ENCODE measurements at regions not wholly inside any gene's neighbourhood (a gene's known extent, or its start where the extent isn't known, plus 50 kb on each side); places are given as distances from the start of the nearest gene placed in this dataset.

DNA sequence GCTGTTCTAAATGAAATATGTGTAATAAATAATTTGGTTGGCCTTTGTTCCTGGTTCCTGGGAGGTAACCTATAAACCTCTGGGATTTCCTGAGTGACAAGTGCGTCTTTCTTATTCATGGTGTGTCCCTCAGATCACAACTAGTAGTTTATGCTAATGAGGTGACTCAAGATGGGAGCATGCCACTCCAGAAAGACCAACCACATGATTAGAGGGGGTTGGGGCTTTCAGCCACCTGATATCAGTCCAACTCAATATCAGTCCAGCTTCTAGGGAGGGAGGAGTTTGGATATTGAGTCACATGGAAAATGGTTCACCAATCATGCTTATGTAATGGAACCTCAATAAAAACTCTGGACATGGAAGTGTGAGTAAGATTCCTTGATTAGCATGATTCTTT is 96.6 kb downstream of the QPCT start:
- TF ChIP-seq CTCF (IDR thresholded peaks at IDR 0.05; ENCODE audit: low read depth, low read length) (no peak), EZH2phosphoT487 (IDR thresholded peaks at IDR 0.05; ENCODE audit: low read depth) (no peak)
- H3K4me3 ChIP-seq (ENCODE audit: low read length) = no peak overlapping the region
- H3K9ac ChIP-seq (ENCODE audit: low read length) = no peak overlapping the region
- H4K20me1 ChIP-seq (ENCODE audit: insufficient read depth, low read length) = no peaks in the 10 kb centered on the region
- H3K27ac ChIP-seq (ENCODE audit: low read length) = no peak overlapping the region
- no peak overlapping the region for H2AFZ ChIP-seq (ENCODE audit: low read depth, low read length)
- no peaks in the 10 kb centered on the region for H3K27me3 ChIP-seq (ENCODE audit: low read depth, low read length)
- H3K79me2 ChIP-seq (ENCODE audit: low read length) = no peaks in the 10 kb centered on the region
- no peak overlapping the region for H3K4me2 ChIP-seq (ENCODE audit: low read length)
- no peaks in the 10 kb centered on the region for H3K36me3 ChIP-seq (replicated peaks; ENCODE audit: low read depth, low read length)
- peaks cover 9% of the 10 kb centered on the region; the same call in 1 of the 2 replicates for H3K4me1 ChIP-seq (ENCODE audit: low read length)
- H3K9me3 ChIP-seq (ENCODE audit: insufficient read depth, low read length) = peaks cover 5% of the 10 kb centered on the region; the same call in 1 of the 2 replicates

GRCh38 chr2:37443082-37443481 is 98.7 kb downstream of the QPCT start:
- Histone ChIP-seq H3K4me2 (ENCODE audit: low read length) (no peak overlapping the region), H2AFZ (ENCODE audit: low read depth, low read length) (no peak overlapping the region), H4K20me1 (ENCODE audit: insufficient read depth, low read length) (no peaks in the 10 kb centered on the region), H3K27me3 (ENCODE audit: low read depth, low read length) (no peaks in the 10 kb centered on the region), H3K36me3 (replicated peaks; ENCODE audit: low read depth, low read length) (no peaks in the 10 kb centered on the region), H3K9ac (ENCODE audit: low read length) (no peak overlapping the region), H3K79me2 (ENCODE audit: low read length) (no peaks in the 10 kb centered on the region), H3K4me3 (ENCODE audit: low read length) (no peak overlapping the region), H3K27ac (ENCODE audit: low read length) (no peak overlapping the region), H3K4me1 (ENCODE audit: low read length) (peaks cover 9% of the 10 kb centered on the region; the same call in 1 of the 2 replicates), H3K9me3 (ENCODE audit: insufficient read depth, low read length) (peaks cover 5% of the 10 kb centered on the region; the same call in 1 of the 2 replicates)
- no peak for TF ChIP-seq CTCF (IDR thresholded peaks at IDR 0.05; ENCODE audit: low read depth, low read length)
- no peak for TF ChIP-seq EZH2phosphoT487 (IDR thresholded peaks at IDR 0.05; ENCODE audit: low read depth)

DNA sequence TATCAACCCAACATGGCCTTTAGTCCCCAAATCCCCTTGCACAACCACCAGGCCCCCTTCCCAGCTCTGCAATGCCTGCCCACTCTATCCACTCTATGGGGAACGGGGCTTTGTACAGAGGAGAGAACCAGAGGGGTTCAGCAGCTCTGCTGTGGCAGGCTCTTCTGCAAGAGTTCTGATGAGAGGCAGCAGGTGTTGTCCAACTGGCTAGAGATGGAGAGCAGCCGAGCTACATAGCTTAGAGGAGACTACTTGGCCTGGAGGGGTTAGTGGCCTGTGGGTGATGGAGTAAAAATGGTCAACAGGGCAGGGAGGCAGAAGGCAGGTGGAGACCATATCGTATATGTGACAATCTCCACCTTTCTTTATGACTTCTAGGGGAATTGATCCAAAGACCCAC is 103.0 kb downstream of the QPCT start:
- H3K79me2 ChIP-seq (ENCODE audit: low read length) = no peaks in the 10 kb centered on the region
- no peak overlapping the region for H3K27ac ChIP-seq (ENCODE audit: low read length)
- H3K4me3 ChIP-seq (ENCODE audit: low read length) = no peak overlapping the region
- no peak overlapping the region for H3K9ac ChIP-seq (ENCODE audit: low read length)
- H3K4me2 ChIP-seq (ENCODE audit: low read length) = no peak overlapping the region
- H3K4me1 ChIP-seq (ENCODE audit: low read length) = no peaks in the 10 kb centered on the region
- H4K20me1 ChIP-seq (ENCODE audit: insufficient read depth, low read length) = no peaks in the 10 kb centered on the region
- no peaks in the 10 kb centered on the region for H3K9me3 ChIP-seq (ENCODE audit: insufficient read depth, low read length)
- H2AFZ ChIP-seq (ENCODE audit: low read depth, low read length) = no peak overlapping the region
- H3K36me3 ChIP-seq (replicated peaks; ENCODE audit: low read depth, low read length) = no peaks in the 10 kb centered on the region
- TF ChIP-seq CTCF (IDR thresholded peaks at IDR 0.05; ENCODE audit: low read depth, low read length) = no peak
- no peak for TF ChIP-seq EZH2phosphoT487 (IDR thresholded peaks at IDR 0.05; ENCODE audit: low read depth)
- no peaks in the 10 kb centered on the region for H3K27me3 ChIP-seq (ENCODE audit: low read depth, low read length)

DNA sequence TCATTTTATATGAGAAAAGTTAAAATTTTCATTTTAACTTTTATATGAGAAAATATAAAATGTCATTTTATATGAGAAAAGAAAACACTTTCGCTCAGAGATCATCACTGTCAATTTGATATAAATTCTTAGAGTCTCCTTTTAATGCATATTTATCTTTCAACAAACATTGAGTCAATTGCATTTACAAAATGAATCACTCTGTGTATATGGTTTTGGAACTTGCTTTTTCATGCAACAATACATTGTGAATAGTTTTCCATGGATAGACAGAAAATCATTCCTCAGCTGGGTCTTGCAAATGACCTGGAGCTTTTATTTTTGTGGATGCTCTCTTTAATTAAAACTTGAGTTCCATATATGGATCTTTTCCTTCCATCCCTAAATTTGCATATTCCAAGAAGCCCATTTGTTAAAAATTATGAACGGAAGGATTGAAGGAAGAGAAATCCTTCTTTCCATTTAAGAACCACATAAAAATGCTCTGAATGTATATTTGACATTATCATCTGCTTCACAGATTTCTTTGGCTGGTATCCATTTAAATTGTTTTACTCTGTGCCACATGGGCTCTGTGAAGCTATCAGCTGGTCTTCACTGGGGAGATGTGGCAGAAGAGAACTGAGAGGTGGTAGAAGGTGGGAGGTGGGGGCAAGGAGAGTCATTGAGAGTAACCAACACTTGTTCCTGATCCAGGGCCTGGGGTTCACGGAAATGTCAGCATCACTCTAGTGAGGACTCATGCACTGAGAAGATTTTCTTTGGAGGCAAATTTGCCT is 104.1 kb downstream of the QPCT start:
- Histone ChIP-seq H3K27me3 (ENCODE audit: low read depth, low read length) (no peaks in the 10 kb centered on the region), H3K4me2 (ENCODE audit: low read length) (no peak overlapping the region), H3K4me1 (ENCODE audit: low read length) (no peaks in the 10 kb centered on the region), H3K79me2 (ENCODE audit: low read length) (no peaks in the 10 kb centered on the region), H3K9ac (ENCODE audit: low read length) (no peak overlapping the region), H4K20me1 (ENCODE audit: insufficient read depth, low read length) (no peaks in the 10 kb centered on the region), H2AFZ (ENCODE audit: low read depth, low read length) (no peak overlapping the region), H3K9me3 (ENCODE audit: insufficient read depth, low read length) (no peaks in the 10 kb centered on the region), H3K4me3 (ENCODE audit: low read length) (no peak overlapping the region), H3K27ac (ENCODE audit: low read length) (no peak overlapping the region), H3K36me3 (replicated peaks; ENCODE audit: low read depth, low read length) (no peaks in the 10 kb centered on the region)
- no peak for TF ChIP-seq EZH2phosphoT487 (IDR thresholded peaks at IDR 0.05; ENCODE audit: low read depth)

Measured in OCI-LY3 (cell line).